MM.1S (cell line): ENCODE measurements at regions not wholly inside any gene's neighbourhood (a gene's known extent, or its start where the extent isn't known, plus 50 kb on each side); places are given as distances from the start of the nearest gene placed in this dataset.

Experiments
- DNase-seq: peaks from one replicate; pipeline ENCODE4 v3.0.0-alpha.2; 2015
- H2AFZ ChIP-seq: fragments of 300-600 bp; sonication (generic); 2 replicates; pipeline ENCODE4 v1.6.0; 2016; ENCODE audit warnings: antibody characterized with exemption, low read length
- H3F3A ChIP-seq: fragments of 300-600 bp; sonication (generic); 2 replicates; pipeline ENCODE4 v1.6.1; 2016; ENCODE audit warnings: mild to moderate bottlenecking, antibody characterized with exemption, low read length, moderate library complexity, mixed read lengths; ENCODE audit not compliant: insufficient read depth
- H3K27ac ChIP-seq: fragments of 300-600 bp; sonication (generic); 2 replicates; pipeline ENCODE4 v1.5.1; 2016; ENCODE audit warnings: mild to moderate bottlenecking, low read length
- H3K27me3 ChIP-seq: fragments of 300-600 bp; sonication (generic); replicated peaks from 2 replicates; pipeline ENCODE4 v1.6.0; 2016; ENCODE audit warnings: low read length; ENCODE audit not compliant: insufficient read depth
- H3K36me3 ChIP-seq: fragments of 300-600 bp; sonication (generic); replicated peaks from 2 replicates; pipeline ENCODE4 v1.6.1; 2016; ENCODE audit warnings: mild to moderate bottlenecking, low read length, mixed read lengths; ENCODE audit not compliant: insufficient read depth
- H3K4me1 ChIP-seq: fragments of 300-600 bp; sonication (generic); 2 replicates; pipeline ENCODE4 v1.6.1; 2016; ENCODE audit warnings: low read length, mixed read lengths
- H3K4me2 ChIP-seq: fragments of 300-600 bp; sonication (generic); 2 replicates; pipeline ENCODE4 v1.6.0; 2016; ENCODE audit warnings: low read depth, low read length
- H3K4me3 ChIP-seq: fragments of 300-600 bp; sonication (generic); 2 replicates; pipeline ENCODE4 v1.5.1; 2016; ENCODE audit warnings: low read length, mixed read lengths
- H3K79me2 ChIP-seq: fragments of 300-600 bp; sonication (generic); 2 replicates; pipeline ENCODE4 v1.6.1; 2016; ENCODE audit warnings: mixed run types, low read length, mixed read lengths
- H3K9ac ChIP-seq: fragments of 300-600 bp; sonication (generic); 2 replicates; pipeline ENCODE4 v1.6.1; 2016; ENCODE audit warnings: low read length, mixed read lengths
- H3K9me2 ChIP-seq: fragments of 300-600 bp; sonication (generic); replicated peaks from 2 replicates; pipeline ENCODE4 v1.6.1; 2016; ENCODE audit warnings: mild to moderate bottlenecking, low read length, mixed read lengths; ENCODE audit not compliant: insufficient read depth
- H3K9me3 ChIP-seq: fragments of 300-600 bp; sonication (generic); replicated peaks from 2 replicates; pipeline ENCODE4 v1.6.1; 2016; ENCODE audit warnings: mild to moderate bottlenecking, low read length, mixed read lengths; ENCODE audit not compliant: insufficient read depth
- H4K20me1 ChIP-seq: fragments of 300-600 bp; sonication (generic); 2 replicates; pipeline ENCODE4 v1.6.1; 2016; ENCODE audit warnings: mild to moderate bottlenecking, low read length, moderate library complexity, mixed read lengths; ENCODE audit not compliant: insufficient read depth
- EZH2 ChIP-seq: fragments of 300-600 bp; sonication (generic); optimal IDR thresholded peaks from 2 replicates; pipeline ENCODE3; 2017; ENCODE audit warnings: low read depth, mild to moderate bottlenecking, antibody characterized with exemption, low read length, mixed read lengths
- EZH2phosphoT487 ChIP-seq: fragments of 300-600 bp; sonication (generic); IDR thresholded peaks from 2 replicates; pipeline ENCODE4 v1.6.1; 2018; ENCODE audit warnings: antibody characterized with exemption, low read length
- TF ChIP-seq, protein P1 (sequence below): fragments of 300-600 bp; sonication (generic); IDR thresholded peaks from 2 replicates; pipeline ENCODE4 v1.5.1; 2016; ENCODE audit warnings: antibody characterized with exemption, low read length, mixed read lengths

DNA sequence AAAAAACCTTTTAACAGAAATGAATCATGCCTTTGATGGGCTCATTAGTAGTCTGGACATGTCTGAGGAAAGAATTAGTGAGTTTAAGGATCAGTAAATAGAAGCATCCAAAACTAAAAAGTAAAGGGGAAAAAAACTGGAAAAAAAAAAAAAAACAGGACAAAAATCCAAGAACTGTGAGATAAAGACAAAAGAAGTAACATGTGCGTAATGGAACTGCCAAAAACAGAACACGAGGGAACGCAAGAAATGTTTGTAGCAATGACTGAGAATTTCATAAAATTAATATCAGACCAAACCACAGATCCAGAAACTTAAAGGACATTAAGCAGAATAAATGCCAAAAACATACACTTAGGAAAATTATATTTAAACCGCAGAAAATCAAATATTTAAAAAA lies 77.4 kb downstream of the MS4A13 start:
- Histone ChIP-seq H3K4me1 (no peaks in the 10 kb centered on the region), H3F3A (no peaks in the 10 kb centered on the region; the same call in 1 of the 2 replicates), H3K27me3 (no peaks in the 10 kb centered on the region), H3K9ac (no peak overlapping the region), H3K36me3 (no peaks in the 10 kb centered on the region), H3K27ac (no peak overlapping the region), H3K4me2 (no peak overlapping the region), H4K20me1 (no peaks in the 10 kb centered on the region), H3K9me3 (no peaks in the 10 kb centered on the region), H3K4me3 (no peak overlapping the region), H3K79me2 (no peaks in the 10 kb centered on the region), H3K9me2 (no peaks in the 10 kb centered on the region), H2AFZ (no peak overlapping the region)
- TF ChIP-seq, protein P1, sequence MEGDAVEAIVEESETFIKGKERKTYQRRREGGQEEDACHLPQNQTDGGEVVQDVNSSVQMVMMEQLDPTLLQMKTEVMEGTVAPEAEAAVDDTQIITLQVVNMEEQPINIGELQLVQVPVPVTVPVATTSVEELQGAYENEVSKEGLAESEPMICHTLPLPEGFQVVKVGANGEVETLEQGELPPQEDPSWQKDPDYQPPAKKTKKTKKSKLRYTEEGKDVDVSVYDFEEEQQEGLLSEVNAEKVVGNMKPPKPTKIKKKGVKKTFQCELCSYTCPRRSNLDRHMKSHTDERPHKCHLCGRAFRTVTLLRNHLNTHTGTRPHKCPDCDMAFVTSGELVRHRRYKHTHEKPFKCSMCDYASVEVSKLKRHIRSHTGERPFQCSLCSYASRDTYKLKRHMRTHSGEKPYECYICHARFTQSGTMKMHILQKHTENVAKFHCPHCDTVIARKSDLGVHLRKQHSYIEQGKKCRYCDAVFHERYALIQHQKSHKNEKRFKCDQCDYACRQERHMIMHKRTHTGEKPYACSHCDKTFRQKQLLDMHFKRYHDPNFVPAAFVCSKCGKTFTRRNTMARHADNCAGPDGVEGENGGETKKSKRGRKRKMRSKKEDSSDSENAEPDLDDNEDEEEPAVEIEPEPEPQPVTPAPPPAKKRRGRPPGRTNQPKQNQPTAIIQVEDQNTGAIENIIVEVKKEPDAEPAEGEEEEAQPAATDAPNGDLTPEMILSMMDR: no peak
- TF ChIP-seq EZH2phosphoT487: no peak
- TF ChIP-seq EZH2: no peak
- no peak for DNase-seq

DNA sequence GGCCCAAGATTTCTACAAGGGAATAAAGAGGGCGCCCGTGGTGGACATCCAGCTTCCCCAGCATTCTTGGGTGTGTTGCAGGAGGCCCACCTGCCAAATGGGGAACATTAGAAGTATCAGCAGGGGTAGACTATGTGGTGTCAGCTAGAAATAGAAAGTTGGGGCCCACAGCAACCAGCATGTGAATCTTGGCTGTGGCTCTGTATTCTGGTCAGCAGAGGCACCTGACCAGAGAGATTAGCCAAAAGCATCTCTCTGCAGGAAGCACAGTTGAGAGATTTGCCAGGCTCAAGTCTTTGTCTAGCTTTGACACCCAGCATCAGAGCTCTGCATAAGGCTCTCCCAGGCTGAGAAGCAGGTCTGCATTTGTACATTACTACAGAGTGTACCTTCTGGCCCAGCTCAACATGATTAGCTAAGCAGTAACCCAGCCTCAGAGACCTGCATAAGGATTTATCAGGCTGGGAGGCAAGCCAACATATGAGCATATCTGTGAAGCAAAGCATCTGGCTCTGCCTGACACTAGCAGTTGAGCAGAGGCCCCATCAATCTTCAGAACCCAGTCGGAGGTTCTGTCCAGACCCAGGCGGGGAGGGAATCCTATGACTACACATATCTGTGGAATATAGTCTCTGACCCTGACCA lies 79.9 kb downstream of the MS4A13 start:
- H3K4me3 ChIP-seq: no peak overlapping the region
- no peaks in the 10 kb centered on the region for H3K9me3 ChIP-seq

DNA sequence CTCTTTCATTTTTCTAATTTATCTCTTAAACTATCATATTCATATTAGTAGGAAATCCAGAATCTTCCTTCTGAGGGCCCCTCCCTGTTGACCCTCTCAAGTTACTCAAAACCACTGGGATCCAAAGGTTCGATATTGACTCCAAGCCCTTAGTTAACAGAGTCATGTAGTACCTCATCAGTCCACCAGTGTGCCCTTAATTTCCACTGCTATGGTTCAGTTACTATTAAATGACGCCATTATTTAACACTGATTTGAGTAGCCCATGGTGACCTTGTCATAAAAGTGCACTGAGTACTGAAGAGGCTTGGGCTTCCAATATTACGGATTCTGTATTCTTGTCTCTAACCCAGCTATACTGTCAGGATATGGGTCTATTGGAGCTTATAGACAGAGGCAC lies 91.9 kb upstream of the MS4A8 start:
- Histone ChIP-seq H3F3A (no peaks in the 10 kb centered on the region), H2AFZ (no peak overlapping the region), H3K27me3 (no peaks in the 10 kb centered on the region), H3K36me3 (no peaks in the 10 kb centered on the region), H3K4me3 (no peak overlapping the region), H3K9ac (no peak overlapping the region), H3K27ac (no peak overlapping the region), H3K4me2 (no peak overlapping the region), H4K20me1 (no peaks in the 10 kb centered on the region), H3K4me1 (no peaks in the 10 kb centered on the region), H3K79me2 (no peaks in the 10 kb centered on the region), H3K9me2 (no peaks in the 10 kb centered on the region), H3K9me3 (no peaks in the 10 kb centered on the region)
- TF ChIP-seq, protein P1: no peak
- no peak for TF ChIP-seq EZH2
- TF ChIP-seq EZH2phosphoT487: no peak
- no peak for DNase-seq

More for the DNA sequence above, 79.9 kb downstream of the MS4A13 start:
- no peak overlapping the region for H3K9ac ChIP-seq
- H2AFZ ChIP-seq: no peak overlapping the region
- TF ChIP-seq EZH2 (no peak), EZH2phosphoT487 (no peak)
- TF ChIP-seq, protein P1: no peak
- no peaks in the 10 kb centered on the region for H3K79me2 ChIP-seq
- no peaks in the 10 kb centered on the region; the same call in 1 of the 2 replicates for H3F3A ChIP-seq
- H3K27me3 ChIP-seq: no peaks in the 10 kb centered on the region
- H3K4me2 ChIP-seq: no peak overlapping the region
- no peaks in the 10 kb centered on the region for H3K9me2 ChIP-seq
- no peak for DNase-seq
- H3K27ac ChIP-seq: no peak overlapping the region
- H3K4me1 ChIP-seq: no peaks in the 10 kb centered on the region
- H3K36me3 ChIP-seq: no peaks in the 10 kb centered on the region
- no peaks in the 10 kb centered on the region for H4K20me1 ChIP-seq
